ENCODE measurements at regions not wholly inside any gene's neighbourhood (a gene's known extent, or its start where the extent isn't known, plus 50 kb on each side); places are given as distances from the start of the nearest gene placed in this dataset.

GRCh38 chr1:214971071-214971470 is 111.5 kb upstream of the KCNK2 start:
- TF ChIP-seq CTCF (IDR thresholded peaks at IDR 0.05) (no peak), POLR2AphosphoS5 (IDR thresholded peaks at IDR 0.05) (no peak), POLR2A (IDR thresholded peaks at IDR 0.05) (no peak)

Data from prostate gland (tissue), 2 donors.